Loucy (cell line): ENCODE measurements at regions not wholly inside any gene's neighbourhood (a gene's known extent, or its start where the extent isn't known, plus 50 kb on each side); places are given as distances from the start of the nearest gene placed in this dataset.

Experiments
- H2AFZ ChIP-seq: fragments of 200-600 bp; sonication (generic); 2 replicates; pipeline ENCODE4 v1.6.0; 2016; ENCODE audit warnings: antibody characterized with exemption, mild to moderate bottlenecking, low read length, moderate library complexity
- H3F3A ChIP-seq: fragments of 200-600 bp; 2 replicates; pipeline ENCODE4 v1.6.0; 2016; ENCODE audit warnings: antibody characterized with exemption, low read depth, mild to moderate bottlenecking
- H3K27me3 ChIP-seq: fragments of 200-600 bp; sonication (generic); 2 replicates; pipeline ENCODE4 v1.6.1; 2014; ENCODE audit warnings: low read length, mild to moderate bottlenecking; ENCODE audit not compliant: insufficient read depth, poor library complexity, severe bottlenecking
- H3K36me3 ChIP-seq: fragments of 200-600 bp; sonication (generic); 2 replicates; pipeline ENCODE4 v1.6.1; 2016; ENCODE audit warnings: low read length; ENCODE audit not compliant: insufficient read depth
- H3K4me1 ChIP-seq: fragments of 200-600 bp; sonication (generic); 2 replicates; pipeline ENCODE4 v1.5.1; 2014; ENCODE audit warnings: low read length, mild to moderate bottlenecking; ENCODE audit not compliant: insufficient read depth, poor library complexity, severe bottlenecking
- H3K4me2 ChIP-seq: fragments of 200-600 bp; sonication (generic); 2 replicates; pipeline ENCODE4 v1.6.0; 2014; ENCODE audit warnings: antibody characterized with exemption, low read length, low read depth, mild to moderate bottlenecking; ENCODE audit not compliant: poor library complexity, severe bottlenecking
- H3K4me3 ChIP-seq: fragments of 200-600 bp; sonication (generic); 2 replicates; pipeline ENCODE4 v1.5.1; 2014; ENCODE audit warnings: low read length, mild to moderate bottlenecking, mixed read lengths; ENCODE audit not compliant: poor library complexity, severe bottlenecking
- H3K79me2 ChIP-seq: fragments of 200-600 bp; sonication (generic); 2 replicates; pipeline ENCODE4 v1.6.1; 2014; ENCODE audit warnings: low read length; ENCODE audit not compliant: insufficient read depth
- H3K9ac ChIP-seq: fragments of 200-600 bp; sonication (generic); 2 replicates; pipeline ENCODE4 v1.6.0; 2014; ENCODE audit warnings: mild to moderate bottlenecking, low read depth, low read length, moderate library complexity; ENCODE audit not compliant: poor library complexity, severe bottlenecking
- H3K9me2 ChIP-seq: fragments of 200-600 bp; sonication (generic); replicated peaks from 2 replicates; pipeline ENCODE4 v1.6.1; 2016; ENCODE audit warnings: low read depth, low read length, mixed read lengths
- H3K9me3 ChIP-seq: fragments of 200-600 bp; sonication (generic); 2 replicates; pipeline ENCODE4 v1.6.1; 2014; ENCODE audit warnings: mild to moderate bottlenecking, antibody characterized with exemption, low read length, low read depth; ENCODE audit not compliant: insufficient read depth
- H4K20me1 ChIP-seq: fragments of 200-600 bp; sonication (generic); 2 replicates; pipeline ENCODE4 v1.6.0; 2014; ENCODE audit warnings: antibody characterized with exemption, low read length, mild to moderate bottlenecking; ENCODE audit not compliant: insufficient read depth, poor library complexity, severe bottlenecking
- CTCF ChIP-seq: fragments of 200-600 bp; sonication (generic); conservative IDR thresholded peaks from 2 replicates; pipeline ENCODE4 v1.5.1; 2014; ENCODE audit warnings: mild to moderate bottlenecking, antibody characterized with exemption, low read length
- EZH2phosphoT487 ChIP-seq: fragments of 200-600 bp; IDR thresholded peaks from 2 replicates; pipeline ENCODE4 v1.6.1; 2018; ENCODE audit warnings: antibody characterized with exemption, mild to moderate bottlenecking, moderate library complexity, borderline replicate concordance

- no peaks in the 10 kb centered on the region for H3F3A ChIP-seq
- H3K4me1 ChIP-seq: peaks cover 15% of the 10 kb centered on the region
- H3K79me2 ChIP-seq: no peaks in the 10 kb centered on the region
- no peak for TF ChIP-seq EZH2phosphoT487
- no peak for TF ChIP-seq CTCF
- H3K27me3 ChIP-seq: no peaks in the 10 kb centered on the region
- no peaks in the 10 kb centered on the region for H3K36me3 ChIP-seq
- no peak overlapping the region for H3K4me2 ChIP-seq
- no peaks in the 10 kb centered on the region for H4K20me1 ChIP-seq
- no peak overlapping the region for H2AFZ ChIP-seq
- H3K4me3 ChIP-seq: no peak overlapping the region
- H3K9me2 ChIP-seq: no peaks in the 10 kb centered on the region
- H3K9me3 ChIP-seq: no peaks in the 10 kb centered on the region
- H3K9ac ChIP-seq: no peak overlapping the region
These were observed 373.8 kb downstream of the LMO4 start for GRCh38 chr1:87702455-87702854.

- Histone ChIP-seq H3K4me2 (no peak overlapping the region), H3K9me2 (no peaks in the 10 kb centered on the region), H3F3A (no peaks in the 10 kb centered on the region), H3K27me3 (no peaks in the 10 kb centered on the region), H4K20me1 (no peaks in the 10 kb centered on the region), H3K9me3 (no peaks in the 10 kb centered on the region), H3K4me1 (peaks cover 21% of the 10 kb centered on the region), H3K9ac (no peak overlapping the region), H3K36me3 (no peaks in the 10 kb centered on the region), H3K79me2 (no peaks in the 10 kb centered on the region), H2AFZ (no peak overlapping the region), H3K4me3 (no peak overlapping the region)
- TF ChIP-seq EZH2phosphoT487 (no peak), CTCF (no peak)
These were observed 376.6 kb downstream of the LMO4 start for GRCh38 chr1:87705233-87705632.

GRCh38 chr1:87706203-87706602, 377.5 kb downstream of the LMO4 start:
- Histone ChIP-seq H3K27me3 (no peaks in the 10 kb centered on the region), H3K9ac (no peak overlapping the region)
- TF ChIP-seq EZH2phosphoT487 (no peak), CTCF (no peak)

More at GRCh38 chr1:87706203-87706602, 377.5 kb downstream of the LMO4 start:
- Histone ChIP-seq H3K36me3 (no peaks in the 10 kb centered on the region), H3K4me2 (no peak overlapping the region), H3F3A (no peaks in the 10 kb centered on the region), H3K4me3 (no peak overlapping the region), H3K4me1 (peaks cover 21% of the 10 kb centered on the region), H3K9me3 (no peaks in the 10 kb centered on the region), H3K9me2 (no peaks in the 10 kb centered on the region), H2AFZ (no peak overlapping the region), H4K20me1 (no peaks in the 10 kb centered on the region), H3K79me2 (no peaks in the 10 kb centered on the region)
